ENCODE measurements at regions not wholly inside any gene's neighbourhood (a gene's known extent, or its start where the extent isn't known, plus 50 kb on each side); places are given as distances from the start of the nearest gene placed in this dataset.
"Not testable (repeated sequence)": the region's sequence is repeated elsewhere in the genome, so short reads cannot be mapped to it uniquely, and the experiment has no call there.

DNA sequence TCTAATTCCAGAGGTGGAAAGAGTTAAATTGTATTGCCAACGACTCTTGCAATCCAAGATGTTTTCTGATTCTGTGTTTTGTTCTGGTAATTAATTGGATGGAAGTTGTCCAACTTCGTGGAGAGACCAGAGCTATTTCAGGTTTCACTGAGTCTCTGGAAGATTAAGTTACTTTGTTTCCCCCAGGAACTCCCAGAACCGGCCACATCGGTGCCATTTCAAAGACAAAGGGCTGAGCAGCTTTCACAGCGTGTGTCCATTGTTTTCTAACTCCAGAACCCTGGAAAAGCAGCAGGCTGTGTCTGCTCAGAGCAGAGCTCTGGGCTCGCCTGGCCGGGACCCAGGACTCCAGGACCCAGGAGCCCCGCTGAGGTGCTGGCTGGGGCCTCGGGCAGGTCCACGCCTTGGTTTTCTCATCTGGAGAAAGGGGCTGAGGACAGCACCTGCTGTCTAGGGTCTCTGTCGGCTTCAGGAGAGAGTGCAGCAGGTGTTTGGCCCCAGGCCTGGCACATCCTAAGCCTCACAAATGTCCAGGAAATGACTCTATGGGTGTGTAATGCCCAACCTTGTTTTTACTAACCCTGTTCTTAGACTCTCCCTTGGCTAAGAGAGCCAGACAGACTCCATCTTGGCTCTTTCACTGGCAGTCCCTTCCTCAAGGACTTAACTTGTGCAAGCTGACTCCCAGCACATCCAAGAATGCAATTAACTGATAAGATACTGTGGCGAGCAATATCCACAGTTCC lies 86.0 kb upstream of the SFSWAP start:
- H3K27ac ChIP-seq; H3K36me3 ChIP-seq; H3K4me3 ChIP-seq; intact Hi-C loops (cut with DNase I; ENCODE audit: low total_unique reads); H3K9me3 ChIP-seq: not testable (repeated sequence)
- DNase-seq = peak in 1 of 2 donors; percentile 38
- Histone ChIP-seq H3K27me3 (peaks cover 0 to 37% of the 10 kb centered on the region in 2 donors), H3K4me1 (peaks cover 0 to 11% (median 0%) of the 10 kb centered on the region in 4 donors)

GRCh38 chr12:131625966-131626722 lies 84.7 kb upstream of the SFSWAP start:
- H3K9me3 ChIP-seq; H3K27ac ChIP-seq; H3K36me3 ChIP-seq; intact Hi-C loops (cut with DNase I; ENCODE audit: low total_unique reads); H3K4me3 ChIP-seq: not testable (repeated sequence)
- DNase-seq = peak in 1 of 2 donors; percentile 54
- H3K4me1 ChIP-seq = peaks cover 0 to 11% (median 0%) of the 10 kb centered on the region in 4 donors
- peaks cover 0 to 31% of the 10 kb centered on the region in 2 donors for H3K27me3 ChIP-seq

DNA sequence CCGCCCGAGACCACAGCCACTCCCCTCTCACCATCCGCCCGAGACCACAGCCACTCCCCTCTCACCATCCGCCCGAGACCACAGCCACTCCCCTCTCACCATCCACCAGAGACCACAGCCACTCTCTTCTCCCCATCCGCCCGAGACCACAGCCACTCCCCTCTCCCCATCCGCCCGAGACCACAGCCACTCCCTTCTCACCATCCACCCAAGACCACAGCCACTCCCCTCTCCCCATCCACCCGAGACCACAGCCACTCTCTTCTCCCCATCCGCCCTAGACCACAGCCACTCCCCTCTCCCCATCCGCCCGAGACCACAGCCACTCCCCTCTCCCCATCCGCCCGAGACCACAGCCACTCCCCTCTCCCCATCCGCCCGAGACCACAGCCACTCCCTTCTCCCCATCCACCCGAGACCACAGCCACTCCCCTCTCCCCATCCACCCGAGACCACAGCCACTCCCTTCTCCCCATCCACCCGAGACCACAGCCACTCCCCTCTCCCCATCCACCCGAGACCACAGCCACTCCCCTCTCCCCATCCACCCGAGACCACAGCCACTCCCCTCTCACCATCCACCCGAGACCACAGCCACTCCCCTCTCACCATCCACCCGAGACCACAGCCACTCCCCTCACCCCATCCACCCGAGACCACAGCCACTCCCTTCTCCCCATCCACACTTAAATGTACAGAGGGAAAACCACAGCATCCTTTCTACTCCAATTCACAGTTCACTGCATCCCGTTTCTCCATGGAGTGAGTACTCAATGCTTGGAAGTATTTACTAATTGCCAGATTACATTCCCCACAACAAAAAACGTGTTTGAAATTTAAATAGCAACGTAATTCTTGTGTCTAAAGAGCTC lies 83.5 kb upstream of the SFSWAP start:
- peak in 1 of 2 donors; percentile 48 for DNase-seq
- H3K36me3 ChIP-seq; H3K4me3 ChIP-seq; intact Hi-C loops (cut with DNase I; ENCODE audit: low total_unique reads); H3K27ac ChIP-seq; H3K9me3 ChIP-seq: not testable (repeated sequence)
- Histone ChIP-seq H3K27me3 (peaks cover 0 to 22% of the 10 kb centered on the region in 2 donors), H3K4me1 (peaks cover 0 to 11% (median 0%) of the 10 kb centered on the region in 4 donors)

GRCh38 chr12:131628023-131628740 lies 82.7 kb upstream of the SFSWAP start:
- no peaks in the 10 kb centered on the region for H3K9me3 ChIP-seq
- H3K27me3 ChIP-seq = peaks cover 0 to 19% of the 10 kb centered on the region in 2 donors
- H3K27ac ChIP-seq = no peak overlapping the region
- no peak overlapping the region for H3K4me3 ChIP-seq
- H3K4me1 ChIP-seq = peaks cover 0 to 11% (median 0%) of the 10 kb centered on the region in 4 donors
- H3K36me3 ChIP-seq = no peaks in the 10 kb centered on the region
- TF ChIP-seq, protein P1, sequence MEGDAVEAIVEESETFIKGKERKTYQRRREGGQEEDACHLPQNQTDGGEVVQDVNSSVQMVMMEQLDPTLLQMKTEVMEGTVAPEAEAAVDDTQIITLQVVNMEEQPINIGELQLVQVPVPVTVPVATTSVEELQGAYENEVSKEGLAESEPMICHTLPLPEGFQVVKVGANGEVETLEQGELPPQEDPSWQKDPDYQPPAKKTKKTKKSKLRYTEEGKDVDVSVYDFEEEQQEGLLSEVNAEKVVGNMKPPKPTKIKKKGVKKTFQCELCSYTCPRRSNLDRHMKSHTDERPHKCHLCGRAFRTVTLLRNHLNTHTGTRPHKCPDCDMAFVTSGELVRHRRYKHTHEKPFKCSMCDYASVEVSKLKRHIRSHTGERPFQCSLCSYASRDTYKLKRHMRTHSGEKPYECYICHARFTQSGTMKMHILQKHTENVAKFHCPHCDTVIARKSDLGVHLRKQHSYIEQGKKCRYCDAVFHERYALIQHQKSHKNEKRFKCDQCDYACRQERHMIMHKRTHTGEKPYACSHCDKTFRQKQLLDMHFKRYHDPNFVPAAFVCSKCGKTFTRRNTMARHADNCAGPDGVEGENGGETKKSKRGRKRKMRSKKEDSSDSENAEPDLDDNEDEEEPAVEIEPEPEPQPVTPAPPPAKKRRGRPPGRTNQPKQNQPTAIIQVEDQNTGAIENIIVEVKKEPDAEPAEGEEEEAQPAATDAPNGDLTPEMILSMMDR (IDR thresholded peaks at IDR 0.05) = no peak
- intact Hi-C loops (cut with DNase I; ENCODE audit: low total_unique reads) = no loop called here
- peak in 1 of 2 donors; percentile 32 for DNase-seq

GRCh38 chr12:131628766-131629448 lies 82.0 kb upstream of the SFSWAP start:
- no peaks in the 10 kb centered on the region for H3K36me3 ChIP-seq
- TF ChIP-seq, protein P1 (IDR thresholded peaks at IDR 0.05) = no peak
- intact Hi-C loops (cut with DNase I; ENCODE audit: low total_unique reads) = no loop called here
- peaks cover 0 to 11% (median 0%) of the 10 kb centered on the region in 4 donors for H3K4me1 ChIP-seq
- peaks cover 0 to 23% of the 10 kb centered on the region in 2 donors for H3K27me3 ChIP-seq
- H3K4me3 ChIP-seq = no peak overlapping the region
- H3K27ac ChIP-seq = no peak overlapping the region
- no peaks in the 10 kb centered on the region for H3K9me3 ChIP-seq
- peak in 1 of 2 donors; percentile 42 for DNase-seq

- no peaks in the 10 kb centered on the region for H3K4me1 ChIP-seq
- intact Hi-C loops (cut with DNase I; ENCODE audit: low total_unique reads) = no loop called here
- TF ChIP-seq, protein P1 (IDR thresholded peaks at IDR 0.05) = no peak
- no peak overlapping the region for H3K27ac ChIP-seq
- no peaks in the 10 kb centered on the region for H3K36me3 ChIP-seq
- H3K9me3 ChIP-seq = no peaks in the 10 kb centered on the region
- DNase-seq = peak in 1 of 2 donors; percentile 3
- H3K27me3 ChIP-seq = peaks cover 0 to 28% of the 10 kb centered on the region in 2 donors
- no peak overlapping the region for H3K4me3 ChIP-seq
Measured at GRCh38 chr12:131631230-131631629, 79.7 kb upstream of the SFSWAP start.

- H3K4me3 ChIP-seq; H3K36me3 ChIP-seq; H3K9me3 ChIP-seq; intact Hi-C loops (cut with DNase I; ENCODE audit: low total_unique reads); H3K4me1 ChIP-seq; H3K27ac ChIP-seq: not testable (repeated sequence)
- H3K27me3 ChIP-seq = peaks cover 0 to 34% of the 10 kb centered on the region in 2 donors
- peak in 1 of 2 donors; percentile 35 for DNase-seq
Measured at GRCh38 chr12:131631889-131632651, 78.8 kb upstream of the SFSWAP start.

DNA sequence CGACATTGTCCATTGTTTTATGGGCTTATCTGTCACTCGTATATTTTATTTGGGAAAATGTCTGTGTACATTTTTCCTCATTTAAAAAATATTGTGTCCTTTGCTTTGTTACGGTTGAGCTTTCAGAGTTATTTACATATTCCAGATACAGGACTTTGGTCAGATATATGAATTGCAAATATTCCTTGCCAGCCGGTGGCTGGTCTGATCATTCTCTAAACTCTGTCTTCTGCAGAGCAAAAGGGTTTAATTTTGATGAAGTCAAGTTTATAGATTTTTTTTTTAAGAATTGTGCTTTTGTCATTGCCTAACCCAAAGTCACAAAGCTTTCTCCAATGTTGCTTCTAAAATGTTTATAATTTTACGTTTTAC lies 78.3 kb upstream of the SFSWAP start:
- H3K27ac ChIP-seq; H3K9me3 ChIP-seq; DNase-seq; H3K36me3 ChIP-seq; H3K4me1 ChIP-seq; H3K4me3 ChIP-seq; intact Hi-C loops (cut with DNase I; ENCODE audit: low total_unique reads): not testable (repeated sequence)
- H3K27me3 ChIP-seq = peaks cover 0 to 40% of the 10 kb centered on the region in 2 donors

GRCh38 chr12:131633610-131634009 lies 77.3 kb upstream of the SFSWAP start:
- intact Hi-C loops (cut with DNase I; ENCODE audit: low total_unique reads); H3K36me3 ChIP-seq; H3K27ac ChIP-seq; H3K4me1 ChIP-seq; H3K9me3 ChIP-seq; H3K4me3 ChIP-seq: not testable (repeated sequence)
- H3K27me3 ChIP-seq = peaks cover 0 to 38% of the 10 kb centered on the region in 2 donors
- DNase-seq = peak in 1 of 2 donors; percentile 56
